ENCODE measurements at regions not wholly inside any gene's neighbourhood (a gene's known extent, or its start where the extent isn't known, plus 50 kb on each side); places are given as distances from the start of the nearest gene placed in this dataset.

GRCh38 chr11:45530111-45530510 is 135.3 kb downstream of the CHST1 start:
- Histone ChIP-seq H3K36me3 (no peaks in the 10 kb centered on the region), H3K27me3 (no peaks in the 10 kb centered on the region), H3K4me3 (no peak overlapping the region), H3K27ac (no peak overlapping the region), H3K4me1 (ENCODE audit: low read depth) (no peaks in the 10 kb centered on the region), H3K9me3 (ENCODE audit: low read depth) (no peaks in the 10 kb centered on the region)
- no peak for DNase-seq (ENCODE audit: low read depth in 1 of 2, low spot score in 1 of 2)
- no peak for TF ChIP-seq CTCF (IDR thresholded peaks at IDR 0.05; ENCODE audit: low read depth, low read length)

GRCh38 chr11:45528435-45528834 is 137.0 kb downstream of the CHST1 start:
- TF ChIP-seq CTCF (IDR thresholded peaks at IDR 0.05; ENCODE audit: low read depth, low read length): no peak
- Histone ChIP-seq H3K9me3 (ENCODE audit: low read depth) (no peaks in the 10 kb centered on the region), H3K27me3 (no peaks in the 10 kb centered on the region), H3K4me1 (ENCODE audit: low read depth) (no peaks in the 10 kb centered on the region), H3K36me3 (no peaks in the 10 kb centered on the region), H3K4me3 (no peak overlapping the region), H3K27ac (no peak overlapping the region)
- no peak for DNase-seq (ENCODE audit: low read depth in 1 of 2, low spot score in 1 of 2)

GRCh38 chr11:45527898-45528297 is 137.5 kb downstream of the CHST1 start:
- DNase-seq (ENCODE audit: low read depth in 1 of 2, low spot score in 1 of 2): peak in 1 of 2 donors; percentile 51
- H3K4me1 ChIP-seq (ENCODE audit: low read depth): no peaks in the 10 kb centered on the region
- H3K9me3 ChIP-seq (ENCODE audit: low read depth): no peaks in the 10 kb centered on the region
- H3K27me3 ChIP-seq: no peaks in the 10 kb centered on the region
- H3K27ac ChIP-seq: no peak overlapping the region
- TF ChIP-seq CTCF (IDR thresholded peaks at IDR 0.05; ENCODE audit: low read depth, low read length): no peak
- no peak overlapping the region for H3K4me3 ChIP-seq
- H3K36me3 ChIP-seq: no peaks in the 10 kb centered on the region

GRCh38 chr11:45525393-45525792 is 140.0 kb downstream of the CHST1 start:
- TF ChIP-seq CTCF (IDR thresholded peaks at IDR 0.05; ENCODE audit: low read depth, low read length): no peak
- peak in 1 of 2 donors; percentile 42 for DNase-seq (ENCODE audit: low read depth in 1 of 2, low spot score in 1 of 2)
- Histone ChIP-seq H3K9me3 (ENCODE audit: low read depth) (no peaks in the 10 kb centered on the region), H3K27me3 (peaks cover 3% of the 10 kb centered on the region), H3K4me3 (no peak overlapping the region), H3K4me1 (ENCODE audit: low read depth) (no peaks in the 10 kb centered on the region), H3K27ac (no peak overlapping the region), H3K36me3 (no peaks in the 10 kb centered on the region)

GRCh38 chr11:45523760-45524159 is 141.7 kb downstream of the CHST1 start:
- H3K9me3 ChIP-seq (ENCODE audit: low read depth): no peaks in the 10 kb centered on the region
- no peak overlapping the region for H3K4me3 ChIP-seq
- peaks cover 3% of the 10 kb centered on the region for H3K27me3 ChIP-seq
- no peak for DNase-seq (ENCODE audit: low read depth in 1 of 2, low spot score in 1 of 2)
- H3K36me3 ChIP-seq: no peaks in the 10 kb centered on the region
- H3K27ac ChIP-seq: no peak overlapping the region
- TF ChIP-seq CTCF (IDR thresholded peaks at IDR 0.05; ENCODE audit: low read depth, low read length): no peak
- no peaks in the 10 kb centered on the region for H3K4me1 ChIP-seq (ENCODE audit: low read depth)
